Aorta (tissue), 5 donors: ENCODE measurements at regions not wholly inside any gene's neighbourhood (a gene's known extent, or its start where the extent isn't known, plus 50 kb on each side); places are given as distances from the start of the nearest gene placed in this dataset.

Experiments used
- ATAC-seq: fragments of 200-7000 bp; cut with Tn5 transposase; one replicate; pipeline ENCODE4 v1.9.1; 2022; ENCODE audit warnings: moderate library complexity; ENCODE audit not compliant: low FRiP score
- DNase-seq, 2 donors: peaks; one replicate each; pipeline ENCODE4 v3.0.0-alpha.2; 2020
- H3K27ac ChIP-seq, 2 donors: one replicate each; pipeline ENCODE4 v1.5.1; 2013; ENCODE audit warnings: low read length in 2 of 2, mild to moderate bottlenecking in 2 of 2, moderate library complexity in 2 of 2, control low read depth in 1 of 2, inconsistent platforms in 1 of 2, low read depth in 1 of 2
- H3K27me3 ChIP-seq, 2 donors: one replicate each; pipeline ENCODE4 v1.6.1; 2013; ENCODE audit warnings: control low read depth in 1 of 2, low read length in 1 of 2, mild to moderate bottlenecking in 1 of 2, moderate library complexity in 1 of 2; ENCODE audit not compliant: insufficient read depth in 2 of 2, control insufficient read depth in 1 of 2
- H3K36me3 ChIP-seq, 2 donors: one replicate each; pipeline ENCODE4 v1.6.1; 2013; ENCODE audit warnings: control low read depth in 1 of 2, low read length in 1 of 2, mild to moderate bottlenecking in 1 of 2; ENCODE audit not compliant: insufficient read depth in 2 of 2, control insufficient read depth in 1 of 2
- H3K4me1 ChIP-seq, 2 donors: one replicate each; pipeline ENCODE4 v1.6.1; 2013; ENCODE audit warnings: low read length in 2 of 2, control low read depth in 1 of 2, mild to moderate bottlenecking in 1 of 2, moderate library complexity in 1 of 2; ENCODE audit not compliant: insufficient read depth in 2 of 2, control insufficient read depth in 1 of 2
- H3K4me3 ChIP-seq, 2 donors: one replicate each; pipeline ENCODE4 v1.5.1; 2013; ENCODE audit warnings: low read length in 2 of 2, control low read depth in 1 of 2, mild to moderate bottlenecking in 1 of 2
- H3K9me3 ChIP-seq: one replicate; pipeline ENCODE4 v1.6.1; 2013; ENCODE audit warnings: mild to moderate bottlenecking, low read length; ENCODE audit not compliant: control insufficient read depth
- WGBS, 2 donors: extraction: QIAGEN DNeasy Blood & Tissue Kit; methylation state at CpG; one replicate each; pipeline ENCODE4 v1.1.7; 2013; 5-methylcytosine and 5-hydroxymethylcytosine counted together
- intact Hi-C, 2 donors: fragments of 100-400 bp; cut with DNase I; formaldehyde crosslinking; loops; one replicate each; pipeline versions ENCODE4 v1.14.2 to v1.15.0; 2022
- donor health status: healthy with polysubstance abuse.
- donor health status: Bipolar disorder and iron deficiency.
- donor health status: DM: no; HTN: no; CAD: no.
- donor health status: DM: no; HTN: no; CAD: no.
- donor health status: DM: yes; HTN: yes; CAD: no.

- ATAC-seq (no peak), DNase-seq (no peak)
- Histone ChIP-seq H3K9me3 (no peaks in the 10 kb centered on the region), H3K36me3 (no peaks in the 10 kb centered on the region), H3K4me1 (no peaks in the 10 kb centered on the region), H3K27me3 (no peaks in the 10 kb centered on the region), H3K4me3 (no peak overlapping the region), H3K27ac (no peak overlapping the region)
- WGBS, 2 donors = 92 to 93% methylated on average over 3 of the region's 3 CpGs
- intact Hi-C loops = no loop called here
These were observed 854.8 kb downstream of the EPHA4 start for GRCh38 chr2:220717283-220717682.

GRCh38 chr2:220736778-220737177 lies 835.3 kb downstream of the EPHA4 start:
- no peaks in the 10 kb centered on the region for H3K9me3 ChIP-seq
- DNase-seq (no peak), ATAC-seq (peak; percentile 15)
- H3K27me3 ChIP-seq = no peaks in the 10 kb centered on the region
- intact Hi-C loops = no loop called here
- WGBS, 2 donors = 51 to 60% methylated on average over 4 of the region's 4 CpGs
- H3K36me3 ChIP-seq = no peaks in the 10 kb centered on the region
- no peak overlapping the region for H3K27ac ChIP-seq
- H3K4me1 ChIP-seq = no peaks in the 10 kb centered on the region
- no peak overlapping the region for H3K4me3 ChIP-seq

DNA sequence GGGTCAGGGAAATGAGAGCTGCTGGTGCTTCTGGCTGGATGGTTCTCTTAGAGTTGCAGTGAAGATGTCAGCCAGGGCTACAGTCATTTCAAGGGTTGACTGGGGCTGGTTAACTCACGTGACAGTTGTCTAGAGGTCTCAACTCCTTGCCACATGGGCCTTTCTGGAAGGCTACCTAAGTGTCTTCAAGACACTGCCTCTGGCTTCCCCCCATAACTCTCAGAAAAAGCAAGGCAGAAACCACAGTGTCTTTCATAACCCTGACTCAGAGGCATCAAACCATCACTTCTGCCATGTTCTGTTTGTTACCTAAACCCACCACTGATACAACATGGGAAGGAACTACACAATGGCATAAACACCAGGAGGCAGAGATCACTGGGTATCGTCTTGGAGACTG lies 828.9 kb downstream of the EPHA4 start:
- intact Hi-C loops = no loop called here

DNA sequence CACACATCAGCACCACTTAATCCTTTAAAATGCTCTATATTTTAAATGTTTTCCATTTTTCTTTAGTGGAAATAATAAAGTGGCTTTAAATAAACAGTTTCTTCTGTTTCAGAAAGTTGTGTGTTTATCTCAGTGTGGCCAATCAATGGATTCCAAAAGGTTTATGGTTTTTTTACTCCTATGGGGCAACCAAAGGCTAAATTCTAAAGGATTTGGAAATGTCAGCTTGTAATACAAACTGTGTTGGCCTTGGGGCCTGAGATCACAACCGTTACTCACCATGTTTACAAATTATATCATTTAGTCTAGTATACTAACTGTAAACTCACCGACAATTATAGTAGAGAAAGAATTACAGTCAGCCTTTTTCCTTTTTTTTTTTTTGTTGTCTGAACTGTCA lies 827.2 kb downstream of the EPHA4 start:
- Histone ChIP-seq H3K27ac (no peak overlapping the region), H3K4me1 (no peaks in the 10 kb centered on the region), H3K9me3 (no peaks in the 10 kb centered on the region), H3K27me3 (no peaks in the 10 kb centered on the region), H3K4me3 (no peak overlapping the region), H3K36me3 (no peaks in the 10 kb centered on the region)
- no peak for ATAC-seq
- intact Hi-C loops = no loop called here
- WGBS, 2 donors = 78 to 87% methylated on average over 2 of the region's 2 CpGs
- no peak for DNase-seq

More for the DNA sequence above, 828.9 kb downstream of the EPHA4 start:
- 89% methylated on average over 2 of the region's 2 CpGs for WGBS, 2 donors
- H3K27me3 ChIP-seq = no peaks in the 10 kb centered on the region
- H3K27ac ChIP-seq = no peak overlapping the region
- H3K36me3 ChIP-seq = no peaks in the 10 kb centered on the region
- DNase-seq = no peak
- H3K4me1 ChIP-seq = no peaks in the 10 kb centered on the region
- H3K9me3 ChIP-seq = no peaks in the 10 kb centered on the region
- H3K4me3 ChIP-seq = no peak overlapping the region
- no peak for ATAC-seq

- Histone ChIP-seq H3K4me3 (no peak overlapping the region), H3K27ac (no peak overlapping the region), H3K27me3 (no peaks in the 10 kb centered on the region), H3K4me1 (no peaks in the 10 kb centered on the region), H3K9me3 (no peaks in the 10 kb centered on the region), H3K36me3 (no peaks in the 10 kb centered on the region)
- WGBS, 2 donors = 89 to 92% methylated on average over 8 of the region's 8 CpGs
- no peak for ATAC-seq
- no peak for DNase-seq
- intact Hi-C loops = no loop called here
These were observed 826.4 kb downstream of the EPHA4 start for GRCh38 chr2:220745682-220746081.

DNA sequence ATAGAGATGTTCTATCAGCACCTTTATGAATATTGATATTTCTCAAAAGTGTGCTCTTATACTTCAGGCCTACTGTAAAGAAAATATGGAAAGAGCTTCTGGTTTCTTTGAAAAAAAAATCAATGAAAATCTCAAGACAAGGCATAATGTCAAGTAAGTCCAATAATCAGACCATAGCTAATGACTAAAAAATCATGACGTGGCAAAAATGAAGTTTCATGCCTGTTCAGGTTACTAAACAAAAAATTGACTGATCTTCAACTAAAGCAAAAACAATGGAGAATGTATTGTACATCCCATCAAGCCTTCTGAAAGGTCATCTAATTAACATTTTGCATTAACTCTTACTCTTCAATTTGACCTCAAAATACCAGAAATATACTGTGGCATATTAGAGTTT lies 824.4 kb downstream of the EPHA4 start:
- H3K4me3 ChIP-seq = no peak overlapping the region
- ATAC-seq (no peak), DNase-seq (no peak)
- H3K36me3 ChIP-seq = no peaks in the 10 kb centered on the region
- no peak overlapping the region for H3K27ac ChIP-seq
- H3K4me1 ChIP-seq = no peaks in the 10 kb centered on the region
- H3K9me3 ChIP-seq = peaks cover 2% of the 10 kb centered on the region
- intact Hi-C loops = no loop called here
- no peaks in the 10 kb centered on the region for H3K27me3 ChIP-seq
- 92 to 96% methylated on average over 1 of the region's 1 CpG for WGBS, 2 donors

DNA sequence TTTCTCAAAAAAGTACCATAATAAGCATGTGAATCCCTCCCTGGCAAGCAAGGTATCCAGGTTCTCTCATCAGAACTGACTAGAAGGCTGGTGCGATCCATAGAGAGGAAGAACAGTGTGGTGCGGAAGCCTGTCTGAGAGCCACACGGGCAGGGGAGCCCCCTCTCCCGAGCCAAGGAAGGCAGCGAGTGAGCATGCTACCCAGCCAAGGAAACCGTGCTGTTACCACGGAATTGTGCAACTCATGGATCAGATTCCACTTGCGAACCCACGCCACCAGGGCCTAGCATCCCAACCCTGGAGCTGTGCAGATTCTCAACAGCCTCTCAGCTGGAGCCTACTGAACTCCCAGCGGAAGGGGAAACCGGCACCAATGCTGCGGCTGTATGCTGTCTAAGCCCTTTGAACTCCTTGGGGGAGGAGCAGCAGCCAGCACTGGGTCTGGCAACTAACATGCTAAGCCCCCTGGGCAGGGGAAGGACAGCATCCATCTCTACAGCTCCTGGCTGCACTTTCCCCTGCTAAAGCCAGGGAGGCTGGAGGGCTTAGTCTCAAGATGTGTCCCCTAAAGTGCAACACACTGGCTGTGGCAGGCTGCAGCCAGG lies 823.1 kb downstream of the EPHA4 start:
- no peaks in the 10 kb centered on the region for H3K4me1 ChIP-seq
- no peaks in the 10 kb centered on the region for H3K36me3 ChIP-seq
- DNase-seq = no peak
- intact Hi-C loops = no loop called here
- no peak for ATAC-seq
- no peak overlapping the region for H3K27ac ChIP-seq
- no peak overlapping the region for H3K4me3 ChIP-seq
- 74 to 77% methylated on average over 12 of the region's 12 CpGs for WGBS, 2 donors
- H3K27me3 ChIP-seq = no peaks in the 10 kb centered on the region
- peaks cover 2% of the 10 kb centered on the region for H3K9me3 ChIP-seq

GRCh38 chr2:220753486-220753885 lies 818.6 kb downstream of the EPHA4 start:
- DNase-seq = no peak
- H3K36me3 ChIP-seq = no peaks in the 10 kb centered on the region
- H3K4me3 ChIP-seq = no peak overlapping the region
- WGBS, 2 donors = 85 to 91% methylated on average over 3 of the region's 3 CpGs
- no peaks in the 10 kb centered on the region for H3K27me3 ChIP-seq
- ATAC-seq = no peak
- peaks cover 2% of the 10 kb centered on the region for H3K9me3 ChIP-seq
- intact Hi-C loops = no loop called here
- H3K27ac ChIP-seq = no peak overlapping the region
- H3K4me1 ChIP-seq = no peaks in the 10 kb centered on the region

GRCh38 chr2:220756653-220757052 lies 815.5 kb downstream of the EPHA4 start:
- 92 to 93% methylated on average over 6 of the region's 6 CpGs for WGBS, 2 donors
- DNase-seq (no peak), ATAC-seq (no peak)
- intact Hi-C loops = no loop called here
- H3K27ac ChIP-seq = no peak overlapping the region
- H3K27me3 ChIP-seq = no peaks in the 10 kb centered on the region
- no peak overlapping the region for H3K4me3 ChIP-seq
- H3K4me1 ChIP-seq = no peaks in the 10 kb centered on the region
- no peaks in the 10 kb centered on the region for H3K36me3 ChIP-seq
- peaks cover 2% of the 10 kb centered on the region for H3K9me3 ChIP-seq
